Kidney epithelial cell (primary cell): ENCODE measurements at regions not wholly inside any gene's neighbourhood (a gene's known extent, or its start where the extent isn't known, plus 50 kb on each side); places are given as distances from the start of the nearest gene placed in this dataset.
A peak's percentile ranks its signal among the peaks of the same experiment; 100 is the strongest.
"Not testable (repeated sequence)": the region's sequence is repeated elsewhere in the genome, so short reads cannot be mapped to it uniquely, and the experiment has no call there.

Experiments used
- DNase-seq: peaks from one replicate; pipeline ENCODE4 v3.0.0-alpha.2; 2010; ENCODE audit warnings: low read depth
- H3K27me3 ChIP-seq: 2 replicates; pipeline ENCODE4 v1.6.0; 2011; ENCODE audit warnings: low read length; ENCODE audit not compliant: control insufficient read depth, insufficient read depth
- H3K36me3 ChIP-seq: 2 replicates; pipeline ENCODE4 v1.5.1; 2011; ENCODE audit warnings: low read length; ENCODE audit not compliant: control insufficient read depth, insufficient read depth
- H3K4me3 ChIP-seq: 2 replicates; pipeline ENCODE4 v1.5.1; 2011; ENCODE audit warnings: low read depth, mild to moderate bottlenecking, control low read depth, low read length

DNA sequence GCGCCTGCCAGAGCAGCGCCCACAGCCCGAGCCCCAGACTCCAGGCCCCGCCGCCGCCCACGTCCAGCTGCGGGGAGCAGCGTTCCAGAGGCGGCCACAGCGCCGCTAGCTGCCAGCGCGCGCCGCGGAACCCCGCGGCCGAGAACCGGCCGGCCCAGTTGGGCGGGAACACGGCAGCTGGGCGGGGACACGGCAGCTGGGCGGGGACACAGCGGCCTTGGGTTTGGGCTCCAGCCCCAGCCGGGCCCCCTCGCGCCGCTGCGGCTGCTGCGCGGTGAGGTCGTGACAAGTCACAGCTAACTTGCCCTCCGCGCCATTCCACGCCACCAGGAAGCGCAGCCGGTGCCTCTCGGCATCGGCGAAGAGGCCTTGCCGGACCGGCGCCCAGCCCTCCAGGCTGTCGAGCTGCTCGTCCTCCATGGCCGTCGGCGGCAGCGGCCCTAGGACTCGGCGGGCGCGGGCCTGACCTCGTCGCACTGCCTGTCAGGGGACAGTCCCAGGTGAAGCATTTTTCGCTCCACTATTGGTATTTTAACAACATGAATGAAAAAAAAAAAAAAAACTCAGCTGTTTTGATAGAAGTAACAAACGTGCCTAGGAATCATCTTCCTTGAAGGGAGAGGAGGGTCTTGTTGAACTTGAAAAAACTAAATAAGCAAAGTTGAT lies 56.6 kb upstream of the GOLGA8N start:
- not testable (repeated sequence) for DNase-seq, H3K36me3 ChIP-seq, H3K27me3 ChIP-seq
- peak overlapping the region; percentile 40 for H3K4me3 ChIP-seq

DNA sequence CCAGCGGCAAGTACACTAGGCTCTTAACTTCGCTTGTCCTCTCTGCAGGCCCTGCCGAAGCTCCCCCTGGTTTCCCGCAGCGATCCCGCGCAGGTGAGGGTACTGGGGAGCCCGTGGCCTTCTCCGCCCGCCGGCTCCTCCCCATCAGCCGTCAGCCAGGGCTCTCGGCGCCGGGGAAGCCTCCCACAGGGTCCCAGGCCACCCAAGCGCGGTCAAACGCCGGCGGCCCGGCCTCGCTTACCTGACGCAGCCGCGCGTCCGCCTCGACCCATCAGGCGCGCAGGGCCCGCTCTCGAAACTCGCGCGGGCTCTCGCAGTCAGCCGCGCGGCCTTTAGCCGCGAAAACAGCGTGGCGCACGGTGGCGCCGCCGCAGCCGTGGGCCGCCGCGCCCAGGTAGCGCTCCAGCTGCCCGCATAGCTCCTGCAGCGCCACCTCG lies 57.2 kb upstream of the GOLGA8N start:
- DNase-seq, H3K27me3 ChIP-seq, H3K4me3 ChIP-seq, H3K36me3 ChIP-seq: not testable (repeated sequence)

- not testable (repeated sequence) for H3K4me3 ChIP-seq
These were observed 57.9 kb upstream of the GOLGA8N start for GRCh38 chr15:32535150-32535898.

DNA sequence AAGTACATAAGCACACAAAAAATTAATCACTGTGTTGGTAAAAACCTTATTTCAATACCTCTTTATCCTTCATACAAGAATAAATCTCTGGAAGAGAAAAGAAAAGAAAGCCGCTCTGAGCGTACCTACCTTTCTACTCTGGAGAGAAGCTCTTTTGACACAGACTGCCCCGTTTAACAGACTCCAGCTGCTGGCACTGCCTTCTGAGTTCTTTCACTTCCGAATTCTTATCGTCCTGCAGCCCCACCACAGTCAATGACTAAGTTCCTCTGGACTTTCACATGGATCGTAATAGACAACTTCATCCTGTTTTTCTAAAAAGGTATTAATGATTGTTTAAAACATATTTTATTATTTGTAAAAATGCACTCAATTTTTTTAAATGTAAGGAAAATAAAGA lies 67.5 kb upstream of the GOLGA8O start:
- H3K27me3 ChIP-seq, H3K4me3 ChIP-seq, H3K36me3 ChIP-seq, DNase-seq: not testable (repeated sequence)

More at GRCh38 chr15:32535150-32535898, 57.9 kb upstream of the GOLGA8N start:
- DNase-seq, H3K27me3 ChIP-seq, H3K36me3 ChIP-seq: not testable (repeated sequence)

DNA sequence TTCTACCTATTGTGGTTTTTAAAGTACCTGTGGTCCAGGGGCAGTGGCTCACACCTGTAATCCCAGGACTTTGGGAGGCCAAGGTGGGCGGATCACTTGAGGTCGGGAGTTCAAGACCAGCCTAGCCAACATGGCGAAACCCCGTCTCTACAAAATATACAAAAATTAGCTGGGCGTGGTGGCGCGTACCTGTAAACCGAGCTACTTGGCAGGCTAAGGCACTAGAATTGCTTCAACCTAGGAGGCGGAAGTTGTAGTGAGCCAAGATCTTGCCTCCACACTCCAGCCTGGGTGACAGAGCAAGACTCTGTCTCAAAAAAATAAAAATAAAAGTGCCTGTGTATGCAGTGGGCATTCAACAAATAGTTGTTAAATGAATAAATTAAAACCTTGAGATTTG lies 67.0 kb upstream of the GOLGA8O start:
- not testable (repeated sequence) for H3K4me3 ChIP-seq, DNase-seq, H3K27me3 ChIP-seq, H3K36me3 ChIP-seq

DNA sequence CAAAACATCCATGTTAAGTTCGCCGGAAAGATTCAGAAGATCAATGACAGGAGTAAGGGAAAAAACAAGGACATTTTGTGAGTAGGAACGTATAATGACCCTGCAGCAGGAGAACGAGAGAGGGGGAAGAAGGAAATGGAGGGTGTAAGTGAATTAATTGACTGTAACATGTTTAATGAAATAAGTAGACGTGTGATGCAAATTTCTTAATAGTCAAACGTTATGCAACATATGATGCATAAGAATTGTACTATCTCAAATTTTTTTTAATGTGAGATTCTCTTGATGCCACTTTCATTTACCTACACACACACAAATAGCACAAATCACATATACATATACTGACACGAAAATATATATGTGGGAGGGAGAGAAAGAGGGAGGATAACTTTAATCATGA lies 63.5 kb upstream of the GOLGA8O start:
- not testable (repeated sequence) for H3K27me3 ChIP-seq, H3K36me3 ChIP-seq, H3K4me3 ChIP-seq, DNase-seq

DNA sequence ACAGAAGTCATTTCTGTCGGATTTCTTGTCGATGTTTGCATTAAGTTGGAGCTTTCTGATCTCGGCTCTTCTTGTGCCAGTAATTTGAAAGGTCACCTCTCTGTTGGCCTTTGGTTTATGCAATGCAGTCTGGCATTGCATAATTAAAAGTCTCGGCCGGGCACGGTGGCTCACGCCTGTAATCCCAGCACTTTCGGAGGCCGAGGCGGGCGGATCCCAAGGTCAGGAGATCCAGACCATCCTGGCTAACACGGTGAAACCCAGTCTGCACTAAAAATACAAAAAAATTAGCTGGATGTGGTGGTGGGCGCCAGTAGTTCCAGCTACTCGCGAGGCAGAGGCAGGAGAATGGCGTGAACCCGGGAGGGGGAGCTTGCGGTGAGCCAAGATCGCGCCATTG lies 62.6 kb upstream of the GOLGA8O start:
- H3K36me3 ChIP-seq, H3K27me3 ChIP-seq, DNase-seq, H3K4me3 ChIP-seq: not testable (repeated sequence)

DNA sequence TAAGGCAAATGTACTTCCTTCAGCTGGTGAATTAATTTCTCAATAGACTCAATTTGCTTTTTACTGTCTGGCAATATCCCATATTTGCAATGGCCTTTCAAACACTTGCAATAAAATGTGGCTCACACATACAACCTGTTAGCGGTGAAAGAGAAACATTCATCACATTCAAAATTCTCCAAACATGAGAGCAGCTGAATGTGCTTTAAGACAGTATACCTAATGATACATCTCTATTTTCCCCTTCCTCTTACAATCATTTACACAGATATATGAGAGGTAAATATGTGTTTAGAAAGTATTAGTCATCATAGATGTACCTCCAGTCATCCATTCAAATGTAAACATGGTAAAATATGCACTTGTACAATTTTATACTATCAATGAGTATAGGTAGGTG lies 61.5 kb upstream of the GOLGA8O start:
- not testable (repeated sequence) for DNase-seq, H3K36me3 ChIP-seq, H3K4me3 ChIP-seq, H3K27me3 ChIP-seq

- not testable (repeated sequence) for H3K36me3 ChIP-seq, H3K4me3 ChIP-seq, H3K27me3 ChIP-seq, DNase-seq
These were observed 57.9 kb upstream of the GOLGA8O start for GRCh38 chr15:32513378-32513777.

DNA sequence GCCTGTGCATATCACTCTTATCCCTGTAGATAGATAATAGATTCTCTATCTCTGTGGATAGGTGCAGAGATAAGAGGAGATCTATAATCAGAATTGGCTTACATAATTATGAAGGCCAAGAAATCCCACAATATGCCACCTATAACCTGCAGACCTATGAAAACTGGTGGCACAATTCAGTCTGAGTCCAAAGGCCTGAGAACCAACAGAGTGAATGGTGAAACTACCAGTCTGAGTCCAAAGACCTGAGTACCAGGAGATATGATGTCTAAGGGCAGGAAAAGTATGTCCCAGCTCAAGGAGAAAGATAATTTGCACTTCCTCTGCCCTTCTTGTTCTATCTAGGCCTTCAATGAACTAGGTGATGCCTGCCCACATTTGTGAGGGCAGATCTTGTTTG lies 54.6 kb upstream of the GOLGA8O start:
- DNase-seq, H3K36me3 ChIP-seq, H3K27me3 ChIP-seq, H3K4me3 ChIP-seq: not testable (repeated sequence)

GRCh38 chr15:32508081-32508480 lies 52.6 kb upstream of the GOLGA8O start:
- not testable (repeated sequence) for H3K36me3 ChIP-seq, H3K4me3 ChIP-seq, H3K27me3 ChIP-seq, DNase-seq

GRCh38 chr15:32506787-32507186 lies 51.4 kb upstream of the GOLGA8O start:
- not testable (repeated sequence) for H3K27me3 ChIP-seq, H3K36me3 ChIP-seq, H3K4me3 ChIP-seq, DNase-seq

GRCh38 chr15:32505633-32506032 lies 50.2 kb upstream of the GOLGA8O start:
- not testable (repeated sequence) for H3K36me3 ChIP-seq, H3K27me3 ChIP-seq, H3K4me3 ChIP-seq, DNase-seq
